ENCODE measurements at regions not wholly inside any gene's neighbourhood (a gene's known extent, or its start where the extent isn't known, plus 50 kb on each side); places are given as distances from the start of the nearest gene placed in this dataset.
A peak's percentile ranks its signal among the peaks of the same experiment; 100 is the strongest.

GRCh38 chr6:169164986-169165385 is 88.7 kb downstream of the THBS2 start (continued):
- TF ChIP-seq, protein P1, sequence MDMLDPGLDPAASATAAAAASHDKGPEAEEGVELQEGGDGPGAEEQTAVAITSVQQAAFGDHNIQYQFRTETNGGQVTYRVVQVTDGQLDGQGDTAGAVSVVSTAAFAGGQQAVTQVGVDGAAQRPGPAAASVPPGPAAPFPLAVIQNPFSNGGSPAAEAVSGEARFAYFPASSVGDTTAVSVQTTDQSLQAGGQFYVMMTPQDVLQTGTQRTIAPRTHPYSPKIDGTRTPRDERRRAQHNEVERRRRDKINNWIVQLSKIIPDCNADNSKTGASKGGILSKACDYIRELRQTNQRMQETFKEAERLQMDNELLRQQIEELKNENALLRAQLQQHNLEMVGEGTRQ (IDR thresholded peaks at IDR 0.05; ENCODE audit: low read depth, low read length): no peak

- Histone ChIP-seq H2BK15ac (ENCODE audit: low read depth, low read length) (peak overlapping the region; percentile 59; the same call in 1 of the 3 replicates), H3K79me1 (ENCODE audit: low read depth in 1 of 2, low read length in 2 of 2) (peaks cover 17 to 54% of the 10 kb centered on the region in 2 experiments), H3K27me3 (ENCODE audit: control insufficient read depth, insufficient read depth, low read length) (no peaks in the 10 kb centered on the region), H4K91ac (ENCODE audit: insufficient read depth, low read depth, low read length) (peak overlapping the region; percentile 53; the same call in 1 of the 2 replicates), H4K5ac (ENCODE audit: low read depth, low read length) (0 out of 2 replicates have a peak overlapping the region, but pooled peaks have one; percentile 14), H2BK5ac (ENCODE audit: low read depth, low read length, poor library complexity, severe bottlenecking) (peak overlapping the region; percentile 76), H2AFZ (replicated peaks; ENCODE audit: low read length, poor library complexity) (no peak overlapping the region), H3K4me2 (ENCODE audit: low read depth, low read length) (no peak overlapping the region), H4K8ac (ENCODE audit: low read depth in 2 of 2, low read length in 2 of 2) (peak overlapping the region in 1 of 2 experiments; percentile 46; a peak in 2 of 4 replicates), H3K9me3 (ENCODE audit: control insufficient read depth, insufficient read depth, low read length) (no peaks in the 10 kb centered on the region), H2BK120ac (ENCODE audit: low read depth, low read length) (peak overlapping the region; percentile 72), H2AK9ac (replicated peaks; ENCODE audit: low read depth, low read length, poor library complexity) (no peak overlapping the region), H2AK5ac (ENCODE audit: low read depth, low read length) (peak overlapping the region; percentile 36), H3K9me1 (ENCODE audit: insufficient read depth, low read length) (peaks cover 18% of the 10 kb centered on the region), H2BK20ac (ENCODE audit: low read depth, low read length) (peak overlapping the region; percentile 73; the same call in 1 of the 2 replicates), H3K14ac (replicated peaks; ENCODE audit: low read depth, low read length) (no peak overlapping the region; the same call in 1 of the 2 replicates), H3K36me3 (ENCODE audit: control insufficient read depth, insufficient read depth, low read length) (no peaks in the 10 kb centered on the region), H3K23ac (ENCODE audit: low read depth, low read length) (no peak overlapping the region), H3K4me1 (ENCODE audit: control insufficient read depth, insufficient read depth, low read length) (peaks cover 44% of the 10 kb centered on the region), H3K18ac (ENCODE audit: low read depth, low read length) (peak overlapping the region; percentile 33; the same call in 1 of the 2 replicates), H3K4ac (ENCODE audit: low read depth, low read length) (peak overlapping the region; percentile 71; the same call in 1 of the 2 replicates), H3K27ac (ENCODE audit: insufficient read depth, low read length) (0 out of 2 replicates have a peak overlapping the region, but pooled peaks have one; percentile 5), H3K4me3 (ENCODE audit: insufficient read depth, low read depth, low read length) (no peak overlapping the region), H3K56ac (ENCODE audit: extremely low read depth, insufficient read depth, low read length) (no peak overlapping the region), H3K9ac (ENCODE audit: low read depth, low read length) (no peak overlapping the region), H4K20me1 (ENCODE audit: insufficient read depth, low read length) (no peaks in the 10 kb centered on the region)
- 100% methylated on average over 2 of the region's 5 CpGs; no CpG with 5 or more reads in 1 of the 2 experiments for WGBS, 2 experiments (ENCODE audit: extremely low coverage in 2 of 2, insufficient read length in 1 of 2)
- POLR2A ChIA-PET (ENCODE audit: unreplicated experiment): no interaction called here
- CTCF ChIA-PET: interaction anchor here (0.7 kb wide), 1 partner anchor 9 kb away, joined by 3 read pairs; no protein-coding TSS in a partner anchor
- in situ Hi-C loops (cut with MboI; ENCODE audit: low sequenced_read_pairs) (no loop called here), dilution Hi-C loops (cut with HindIII; ENCODE audit: low sequenced_read_pairs, unreplicated experiment) (no loop called here), intact Hi-C loops (cut with micrococcal nuclease) (no loop called here)
- no peak for ATAC-seq (ENCODE audit: low read depth)
- BruUV-seq (replicated peaks): no TSS peak
- no peak for DNase-seq
- TF ChIP-seq MAFK (IDR thresholded peaks at IDR 0.05; ENCODE audit: low read depth, low read length): no peak
- TF ChIP-seq RAD21 (IDR thresholded peaks at IDR 0.05; ENCODE audit: low read length): no peak
- TF ChIP-seq, protein P1 (IDR thresholded peaks at IDR 0.05; ENCODE audit: low read depth, low read length): no peak
- TF ChIP-seq RCOR1 (IDR thresholded peaks at IDR 0.05; ENCODE audit: insufficient replicate concordance, low read length): no peak
- no peak for TF ChIP-seq SMC3 (IDR thresholded peaks at IDR 0.05; ENCODE audit: low read depth, low read length)
- no peak for TF ChIP-seq MXI1 (IDR thresholded peaks at IDR 0.05; ENCODE audit: borderline replicate concordance, low read depth, low read length)
- no peak for TF ChIP-seq RFX5 (IDR thresholded peaks at IDR 0.05; ENCODE audit: low read depth, low read length)
- TF ChIP-seq, protein P2, sequence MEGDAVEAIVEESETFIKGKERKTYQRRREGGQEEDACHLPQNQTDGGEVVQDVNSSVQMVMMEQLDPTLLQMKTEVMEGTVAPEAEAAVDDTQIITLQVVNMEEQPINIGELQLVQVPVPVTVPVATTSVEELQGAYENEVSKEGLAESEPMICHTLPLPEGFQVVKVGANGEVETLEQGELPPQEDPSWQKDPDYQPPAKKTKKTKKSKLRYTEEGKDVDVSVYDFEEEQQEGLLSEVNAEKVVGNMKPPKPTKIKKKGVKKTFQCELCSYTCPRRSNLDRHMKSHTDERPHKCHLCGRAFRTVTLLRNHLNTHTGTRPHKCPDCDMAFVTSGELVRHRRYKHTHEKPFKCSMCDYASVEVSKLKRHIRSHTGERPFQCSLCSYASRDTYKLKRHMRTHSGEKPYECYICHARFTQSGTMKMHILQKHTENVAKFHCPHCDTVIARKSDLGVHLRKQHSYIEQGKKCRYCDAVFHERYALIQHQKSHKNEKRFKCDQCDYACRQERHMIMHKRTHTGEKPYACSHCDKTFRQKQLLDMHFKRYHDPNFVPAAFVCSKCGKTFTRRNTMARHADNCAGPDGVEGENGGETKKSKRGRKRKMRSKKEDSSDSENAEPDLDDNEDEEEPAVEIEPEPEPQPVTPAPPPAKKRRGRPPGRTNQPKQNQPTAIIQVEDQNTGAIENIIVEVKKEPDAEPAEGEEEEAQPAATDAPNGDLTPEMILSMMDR (conservative IDR thresholded peaks at IDR 0.05; ENCODE audit: low read depth, low read length): no peak
- TF ChIP-seq FOS (IDR thresholded peaks at IDR 0.05; ENCODE audit: low read depth, low read length): no peak
- TF ChIP-seq CHD1 (IDR thresholded peaks at IDR 0.05; ENCODE audit: low read depth, low read length): no peak
- TF ChIP-seq CEBPB (IDR thresholded peaks at IDR 0.05; ENCODE audit: low read depth, low read length): no peak
- no peak for TF ChIP-seq NFE2L2 (IDR thresholded peaks at IDR 0.05; ENCODE audit: low read depth, low read length)
- TF ChIP-seq BHLHE40 (IDR thresholded peaks at IDR 0.05; ENCODE audit: low read depth, low read length): no peak
Observed at GRCh38 chr6:169164451-169164850, 89.2 kb downstream of the THBS2 start.
